GM12892 (cell line): ENCODE measurements at regions not wholly inside any gene's neighbourhood (a gene's known extent, or its start where the extent isn't known, plus 50 kb on each side); places are given as distances from the start of the nearest gene placed in this dataset.

ENCODE experiments used
- POLR2A ChIP-seq: IDR thresholded peaks from 2 replicates; pipeline ENCODE4 v1.6.1; 2011; ENCODE audit warnings: low read depth, low read length, control low read depth
- POLR2AphosphoS5 ChIP-seq: IDR thresholded peaks from 2 replicates; pipeline ENCODE4 v1.6.1; 2011; ENCODE audit warnings: low read depth, low read length, control low read depth
- TAF1 ChIP-seq: IDR thresholded peaks from 2 replicates; pipeline ENCODE4 v1.6.1; 2011; ENCODE audit warnings: low read depth, mild to moderate bottlenecking, control low read depth, low read length, borderline replicate concordance

DNA sequence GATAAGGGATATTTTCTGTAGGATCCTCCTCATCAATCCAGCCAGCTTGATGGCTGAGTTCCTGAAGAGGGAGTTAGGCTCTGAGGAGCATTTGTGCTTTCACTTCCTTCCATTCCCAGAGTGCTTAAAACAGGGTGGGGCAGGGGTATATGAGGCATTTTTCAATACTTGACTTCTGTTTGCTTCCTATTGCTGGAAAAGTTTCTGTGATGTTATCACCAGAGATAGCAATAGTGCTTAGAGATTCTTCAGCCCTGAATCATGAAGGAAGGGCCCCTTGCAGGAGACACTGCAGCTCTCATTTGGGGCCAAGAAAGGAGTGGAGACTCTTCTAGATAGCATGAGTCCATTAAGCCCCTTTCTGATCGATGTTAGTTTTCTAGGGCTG lies 166.7 kb upstream of the RPS6KA3 start:
- no peak for TF ChIP-seq POLR2A
- no peak for TF ChIP-seq POLR2AphosphoS5
- TF ChIP-seq TAF1: no peak
